Esophagus squamous epithelium (tissue), 4 donors: ENCODE measurements at regions not wholly inside any gene's neighbourhood (a gene's known extent, or its start where the extent isn't known, plus 50 kb on each side); places are given as distances from the start of the nearest gene placed in this dataset.

Source experiments
- POLR2A ChIP-seq, 4 donors: fragments of 450-650 bp; IDR thresholded peaks; one replicate each; pipeline ENCODE4 v1.6.1; 2017; ENCODE audit warnings: antibody characterized with exemption in 4 of 4, mild to moderate bottlenecking in 4 of 4, moderate library complexity in 3 of 4
- TF ChIP-seq, protein P1 (sequence below), 6 experiments: fragments of 450-650 bp in 4 of 6; fragments of 200-600 bp in 2 of 6; sonication (generic) in 2 of 6; IDR thresholded peaks; one replicate each; pipeline ENCODE4 v1.5.1; 2016 to 2019; ENCODE audit warnings: antibody characterized with exemption in 6 of 6, mild to moderate bottlenecking in 4 of 6, moderate library complexity in 4 of 6

- TF ChIP-seq, protein P1, sequence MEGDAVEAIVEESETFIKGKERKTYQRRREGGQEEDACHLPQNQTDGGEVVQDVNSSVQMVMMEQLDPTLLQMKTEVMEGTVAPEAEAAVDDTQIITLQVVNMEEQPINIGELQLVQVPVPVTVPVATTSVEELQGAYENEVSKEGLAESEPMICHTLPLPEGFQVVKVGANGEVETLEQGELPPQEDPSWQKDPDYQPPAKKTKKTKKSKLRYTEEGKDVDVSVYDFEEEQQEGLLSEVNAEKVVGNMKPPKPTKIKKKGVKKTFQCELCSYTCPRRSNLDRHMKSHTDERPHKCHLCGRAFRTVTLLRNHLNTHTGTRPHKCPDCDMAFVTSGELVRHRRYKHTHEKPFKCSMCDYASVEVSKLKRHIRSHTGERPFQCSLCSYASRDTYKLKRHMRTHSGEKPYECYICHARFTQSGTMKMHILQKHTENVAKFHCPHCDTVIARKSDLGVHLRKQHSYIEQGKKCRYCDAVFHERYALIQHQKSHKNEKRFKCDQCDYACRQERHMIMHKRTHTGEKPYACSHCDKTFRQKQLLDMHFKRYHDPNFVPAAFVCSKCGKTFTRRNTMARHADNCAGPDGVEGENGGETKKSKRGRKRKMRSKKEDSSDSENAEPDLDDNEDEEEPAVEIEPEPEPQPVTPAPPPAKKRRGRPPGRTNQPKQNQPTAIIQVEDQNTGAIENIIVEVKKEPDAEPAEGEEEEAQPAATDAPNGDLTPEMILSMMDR (IDR thresholded peaks at IDR 0.05) = no peak
- no peak for TF ChIP-seq POLR2A (IDR thresholded peaks at IDR 0.05)
Measured at GRCh38 chr6:118746825-118747174, 95.4 kb upstream of the CEP85L start.
